ENCODE measurements at regions not wholly inside any gene's neighbourhood (a gene's known extent, or its start where the extent isn't known, plus 50 kb on each side); places are given as distances from the start of the nearest gene placed in this dataset.

DNA sequence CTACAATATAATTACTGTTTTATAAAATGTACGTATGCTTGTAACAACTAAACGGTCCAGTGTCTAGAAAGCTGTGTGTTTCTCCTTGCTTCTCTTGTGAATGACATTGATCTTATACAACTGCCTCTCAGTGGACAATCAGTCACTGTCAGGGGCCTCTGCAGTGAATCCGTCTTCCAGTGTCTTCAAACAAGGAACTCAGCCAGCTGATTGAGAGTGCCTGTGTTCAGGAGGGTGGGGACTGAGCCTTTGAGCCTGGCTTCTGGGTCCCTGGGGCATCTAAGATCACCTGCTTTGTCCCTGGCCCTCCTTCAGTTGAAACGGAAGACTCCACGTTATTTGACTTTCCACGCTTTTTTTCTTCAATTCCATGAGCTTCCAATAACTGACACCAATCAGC lies 133.1 kb upstream of the SFSWAP start:
- H3K4ac ChIP-seq (ENCODE audit: low read depth, low read length), result no peak overlapping the region
- H3K9me3 ChIP-seq (ENCODE audit: control insufficient read depth, insufficient read depth, low read length), result peaks cover 14% of the 10 kb centered on the region; the same call in 1 of the 2 replicates
- no peak overlapping the region for H2AK5ac ChIP-seq (ENCODE audit: low read depth, low read length)
- intact Hi-C loops (cut with micrococcal nuclease) (no loop called here), dilution Hi-C loops (cut with HindIII; ENCODE audit: low sequenced_read_pairs, unreplicated experiment) (no loop called here), in situ Hi-C loops (cut with MboI; ENCODE audit: low sequenced_read_pairs) (no loop called here)
- no peak for ATAC-seq (ENCODE audit: low read depth)
- H2AK9ac ChIP-seq (replicated peaks; ENCODE audit: low read depth, low read length, poor library complexity), result no peak overlapping the region
- H3K9ac ChIP-seq (ENCODE audit: low read depth, low read length), result no peak overlapping the region
- H4K8ac ChIP-seq (ENCODE audit: low read depth in 2 of 2, low read length in 2 of 2), result no peak overlapping the region
- no peak overlapping the region for H3K56ac ChIP-seq (ENCODE audit: extremely low read depth, insufficient read depth, low read length)
- H3K27me3 ChIP-seq (ENCODE audit: control insufficient read depth, insufficient read depth, low read length), result no peaks in the 10 kb centered on the region
- H3K27ac ChIP-seq (ENCODE audit: insufficient read depth, low read length), result no peak overlapping the region
- no peak for DNase-seq
- no peaks in the 10 kb centered on the region for H3K79me1 ChIP-seq (ENCODE audit: low read depth in 1 of 2, low read length in 2 of 2)
- ChIA-PET POLR2A (ENCODE audit: unreplicated experiment) (no interaction called here), CTCF (no interaction called here)
- no peak overlapping the region for H4K5ac ChIP-seq (ENCODE audit: low read depth, low read length)
- no peaks in the 10 kb centered on the region for H3K4me1 ChIP-seq (ENCODE audit: control insufficient read depth, insufficient read depth, low read length)
- H2BK5ac ChIP-seq (ENCODE audit: low read depth, low read length, poor library complexity, severe bottlenecking), result no peak overlapping the region
- H2AFZ ChIP-seq (replicated peaks; ENCODE audit: low read length, poor library complexity), result no peak overlapping the region
- H3K4me3 ChIP-seq (ENCODE audit: insufficient read depth, low read depth, low read length), result no peak overlapping the region
- no peak overlapping the region for H3K23ac ChIP-seq (ENCODE audit: low read depth, low read length)
- no TSS peak for BruUV-seq (replicated peaks)
- H4K20me1 ChIP-seq (ENCODE audit: insufficient read depth, low read length), result no peaks in the 10 kb centered on the region
- H2BK15ac ChIP-seq (ENCODE audit: low read depth, low read length), result no peak overlapping the region
- no peak overlapping the region for H4K91ac ChIP-seq (ENCODE audit: insufficient read depth, low read depth, low read length)
- H3K36me3 ChIP-seq (ENCODE audit: control insufficient read depth, insufficient read depth, low read length), result no peaks in the 10 kb centered on the region
- no peaks in the 10 kb centered on the region for H3K9me1 ChIP-seq (ENCODE audit: insufficient read depth, low read length)
- H3K18ac ChIP-seq (ENCODE audit: low read depth, low read length), result no peak overlapping the region
- H3K4me2 ChIP-seq (ENCODE audit: low read depth, low read length), result no peak overlapping the region
- H2BK120ac ChIP-seq (ENCODE audit: low read depth, low read length), result no peak overlapping the region
- TF ChIP-seq POLR2A (IDR thresholded peaks at IDR 0.05; ENCODE audit: low read depth, low read length), result no peak
- no peak for TF ChIP-seq FOS (IDR thresholded peaks at IDR 0.05; ENCODE audit: low read depth, low read length)
- no peak for TF ChIP-seq SMC3 (IDR thresholded peaks at IDR 0.05; ENCODE audit: low read depth, low read length)
- TF ChIP-seq MXI1 (IDR thresholded peaks at IDR 0.05; ENCODE audit: borderline replicate concordance, low read depth, low read length), result no peak
- TF ChIP-seq, protein P1, sequence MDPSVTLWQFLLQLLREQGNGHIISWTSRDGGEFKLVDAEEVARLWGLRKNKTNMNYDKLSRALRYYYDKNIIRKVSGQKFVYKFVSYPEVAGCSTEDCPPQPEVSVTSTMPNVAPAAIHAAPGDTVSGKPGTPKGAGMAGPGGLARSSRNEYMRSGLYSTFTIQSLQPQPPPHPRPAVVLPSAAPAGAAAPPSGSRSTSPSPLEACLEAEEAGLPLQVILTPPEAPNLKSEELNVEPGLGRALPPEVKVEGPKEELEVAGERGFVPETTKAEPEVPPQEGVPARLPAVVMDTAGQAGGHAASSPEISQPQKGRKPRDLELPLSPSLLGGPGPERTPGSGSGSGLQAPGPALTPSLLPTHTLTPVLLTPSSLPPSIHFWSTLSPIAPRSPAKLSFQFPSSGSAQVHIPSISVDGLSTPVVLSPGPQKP (IDR thresholded peaks at IDR 0.05; ENCODE audit: borderline replicate concordance, low read depth, low read length), result no peak
- no peak for TF ChIP-seq CEBPB (IDR thresholded peaks at IDR 0.05; ENCODE audit: low read depth, low read length)
- no peak for TF ChIP-seq MAZ (IDR thresholded peaks at IDR 0.05; ENCODE audit: borderline replicate concordance, low read depth, low read length)
- TF ChIP-seq CHD1 (IDR thresholded peaks at IDR 0.05; ENCODE audit: low read depth, low read length), result no peak
- TF ChIP-seq MAFK (IDR thresholded peaks at IDR 0.05; ENCODE audit: low read depth, low read length), result no peak
- TF ChIP-seq BHLHE40 (IDR thresholded peaks at IDR 0.05; ENCODE audit: low read depth, low read length), result no peak
- no peak for TF ChIP-seq RFX5 (IDR thresholded peaks at IDR 0.05; ENCODE audit: low read depth, low read length)
- TF ChIP-seq, protein P2, sequence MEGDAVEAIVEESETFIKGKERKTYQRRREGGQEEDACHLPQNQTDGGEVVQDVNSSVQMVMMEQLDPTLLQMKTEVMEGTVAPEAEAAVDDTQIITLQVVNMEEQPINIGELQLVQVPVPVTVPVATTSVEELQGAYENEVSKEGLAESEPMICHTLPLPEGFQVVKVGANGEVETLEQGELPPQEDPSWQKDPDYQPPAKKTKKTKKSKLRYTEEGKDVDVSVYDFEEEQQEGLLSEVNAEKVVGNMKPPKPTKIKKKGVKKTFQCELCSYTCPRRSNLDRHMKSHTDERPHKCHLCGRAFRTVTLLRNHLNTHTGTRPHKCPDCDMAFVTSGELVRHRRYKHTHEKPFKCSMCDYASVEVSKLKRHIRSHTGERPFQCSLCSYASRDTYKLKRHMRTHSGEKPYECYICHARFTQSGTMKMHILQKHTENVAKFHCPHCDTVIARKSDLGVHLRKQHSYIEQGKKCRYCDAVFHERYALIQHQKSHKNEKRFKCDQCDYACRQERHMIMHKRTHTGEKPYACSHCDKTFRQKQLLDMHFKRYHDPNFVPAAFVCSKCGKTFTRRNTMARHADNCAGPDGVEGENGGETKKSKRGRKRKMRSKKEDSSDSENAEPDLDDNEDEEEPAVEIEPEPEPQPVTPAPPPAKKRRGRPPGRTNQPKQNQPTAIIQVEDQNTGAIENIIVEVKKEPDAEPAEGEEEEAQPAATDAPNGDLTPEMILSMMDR (conservative IDR thresholded peaks at IDR 0.05; ENCODE audit: low read depth, low read length), result no peak
- TF ChIP-seq NFE2L2 (IDR thresholded peaks at IDR 0.05; ENCODE audit: low read depth, low read length), result no peak
- TF ChIP-seq, protein P3, sequence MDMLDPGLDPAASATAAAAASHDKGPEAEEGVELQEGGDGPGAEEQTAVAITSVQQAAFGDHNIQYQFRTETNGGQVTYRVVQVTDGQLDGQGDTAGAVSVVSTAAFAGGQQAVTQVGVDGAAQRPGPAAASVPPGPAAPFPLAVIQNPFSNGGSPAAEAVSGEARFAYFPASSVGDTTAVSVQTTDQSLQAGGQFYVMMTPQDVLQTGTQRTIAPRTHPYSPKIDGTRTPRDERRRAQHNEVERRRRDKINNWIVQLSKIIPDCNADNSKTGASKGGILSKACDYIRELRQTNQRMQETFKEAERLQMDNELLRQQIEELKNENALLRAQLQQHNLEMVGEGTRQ (IDR thresholded peaks at IDR 0.05; ENCODE audit: low read depth, low read length), result no peak
- TF ChIP-seq RCOR1 (IDR thresholded peaks at IDR 0.05; ENCODE audit: insufficient replicate concordance, low read length), result no peak
- TF ChIP-seq RAD21 (IDR thresholded peaks at IDR 0.05; ENCODE audit: low read length), result no peak
- no peak overlapping the region for H2BK20ac ChIP-seq (ENCODE audit: low read depth, low read length)
- 8% methylated on average over 3 of the region's 6 CpGs; no CpG with 5 or more reads in 1 of the 2 experiments for WGBS, 2 experiments (ENCODE audit: extremely low coverage in 2 of 2, insufficient read length in 1 of 2)
- no peak overlapping the region for H3K14ac ChIP-seq (replicated peaks; ENCODE audit: low read depth, low read length)

Data from IMR-90 (cell line).